Body of pancreas (tissue), 4 donors: ENCODE measurements at regions not wholly inside any gene's neighbourhood (a gene's known extent, or its start where the extent isn't known, plus 50 kb on each side); places are given as distances from the start of the nearest gene placed in this dataset.

Experiments
- ATAC-seq: fragments of 150-250 bp; one replicate; pipeline ENCODE4 v1.9.1; 2016
- DNase-seq, 4 donors: peaks; one replicate each; pipeline ENCODE4 v3.0.0-alpha.2; 2019
- H3K27ac ChIP-seq, 4 donors: fragments of 200-600 bp; sonication (generic); 1 replicate in 3 of 4; 2 replicates in 1 of 4; pipeline versions ENCODE4 v1.5.1 to v1.6.1; 2016 to 2019; ENCODE audit warnings: mild to moderate bottlenecking in 1 of 4, mixed read lengths in 1 of 4, moderate library complexity in 1 of 4
- H3K27me3 ChIP-seq, 2 donors: fragments of 200-600 bp; sonication (generic); one replicate each; pipeline ENCODE4 v1.6.0; 2016; ENCODE audit warnings: mild to moderate bottlenecking in 1 of 2
- H3K36me3 ChIP-seq, 2 donors: fragments of 200-600 bp; sonication (generic); replicated peaks in 1 of 2; 2 replicates each; pipeline ENCODE4 v1.5.1; 2016; ENCODE audit warnings: low read depth in 2 of 2; ENCODE audit not compliant: insufficient read depth in 1 of 2
- H3K4me1 ChIP-seq: fragments of 200-600 bp; sonication (generic); one replicate; pipeline ENCODE4 v1.6.0; 2016
- H3K4me3 ChIP-seq, 2 donors: fragments of 200-600 bp; sonication (generic); 1 replicate in 1 of 2; 2 replicates in 1 of 2; pipeline ENCODE4 v1.5.1; 2016 to 2019
- H3K9me3 ChIP-seq, 3 donors: fragments of 200-600 bp; sonication (generic); 1 replicate in 2 of 3; 2 replicates in 1 of 3; pipeline ENCODE4 v1.5.1; 2016
- POLR2A ChIP-seq, 3 donors: fragments of 450-650 bp; IDR thresholded peaks; one replicate each; pipeline ENCODE4 v1.6.1; 2016; ENCODE audit warnings: antibody characterized with exemption in 3 of 3, mild to moderate bottlenecking in 2 of 3
- WGBS, 2 donors: methylation state at CpG; one replicate each; pipeline ENCODE4 v1.1.5; 2017; 5-methylcytosine and 5-hydroxymethylcytosine counted together
- intact Hi-C: fragments of 100-400 bp; cut with DNase I; formaldehyde crosslinking; loops from one replicate; pipeline ENCODE4 v1.15.1; 2023
- TF ChIP-seq, protein P1 (sequence below), 7 experiments: fragments of 450-650 bp in 4 of 7; fragments of 200-600 bp in 3 of 7; sonication (generic) in 3 of 7; IDR thresholded peaks; one replicate each; pipeline ENCODE4 v1.5.1; 2016 to 2019; ENCODE audit warnings: antibody characterized with exemption in 7 of 7

DNA sequence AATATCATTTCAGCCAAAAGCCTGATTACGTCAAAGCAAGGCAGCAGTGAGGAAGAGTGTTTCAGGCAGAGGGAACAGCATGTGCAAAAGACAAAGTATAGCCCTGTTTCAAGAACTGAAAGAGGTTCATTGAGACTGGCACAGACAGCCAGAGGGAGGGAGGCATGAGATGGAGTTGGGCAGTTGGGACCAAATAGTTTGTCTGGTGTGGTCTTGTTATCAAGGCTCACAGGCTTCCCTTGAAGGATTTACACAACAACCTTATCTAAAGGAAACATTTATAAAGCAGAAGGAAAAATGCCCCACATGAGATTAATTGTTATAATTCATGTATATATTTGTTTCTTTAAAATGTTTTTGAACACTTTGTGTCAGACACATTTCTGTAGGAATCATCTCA, 253.3 kb downstream of the DMAC1 start:
- no peak for ATAC-seq
- Histone ChIP-seq H3K4me3 (no peak overlapping the region), H3K36me3 (no peaks in the 10 kb centered on the region), H3K9me3 (no peaks in the 10 kb centered on the region), H3K27me3 (no peaks in the 10 kb centered on the region), H3K4me1 (no peaks in the 10 kb centered on the region), H3K27ac (no peak overlapping the region)
- 0 to 90% methylated on average over 1 of the region's 1 CpG for WGBS, 2 donors
- intact Hi-C loops, result no loop called here
- TF ChIP-seq, protein P1, sequence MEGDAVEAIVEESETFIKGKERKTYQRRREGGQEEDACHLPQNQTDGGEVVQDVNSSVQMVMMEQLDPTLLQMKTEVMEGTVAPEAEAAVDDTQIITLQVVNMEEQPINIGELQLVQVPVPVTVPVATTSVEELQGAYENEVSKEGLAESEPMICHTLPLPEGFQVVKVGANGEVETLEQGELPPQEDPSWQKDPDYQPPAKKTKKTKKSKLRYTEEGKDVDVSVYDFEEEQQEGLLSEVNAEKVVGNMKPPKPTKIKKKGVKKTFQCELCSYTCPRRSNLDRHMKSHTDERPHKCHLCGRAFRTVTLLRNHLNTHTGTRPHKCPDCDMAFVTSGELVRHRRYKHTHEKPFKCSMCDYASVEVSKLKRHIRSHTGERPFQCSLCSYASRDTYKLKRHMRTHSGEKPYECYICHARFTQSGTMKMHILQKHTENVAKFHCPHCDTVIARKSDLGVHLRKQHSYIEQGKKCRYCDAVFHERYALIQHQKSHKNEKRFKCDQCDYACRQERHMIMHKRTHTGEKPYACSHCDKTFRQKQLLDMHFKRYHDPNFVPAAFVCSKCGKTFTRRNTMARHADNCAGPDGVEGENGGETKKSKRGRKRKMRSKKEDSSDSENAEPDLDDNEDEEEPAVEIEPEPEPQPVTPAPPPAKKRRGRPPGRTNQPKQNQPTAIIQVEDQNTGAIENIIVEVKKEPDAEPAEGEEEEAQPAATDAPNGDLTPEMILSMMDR (IDR thresholded peaks at IDR 0.05), result no peak
- no peak for TF ChIP-seq POLR2A (IDR thresholded peaks at IDR 0.05)
- DNase-seq, result no peak

DNA sequence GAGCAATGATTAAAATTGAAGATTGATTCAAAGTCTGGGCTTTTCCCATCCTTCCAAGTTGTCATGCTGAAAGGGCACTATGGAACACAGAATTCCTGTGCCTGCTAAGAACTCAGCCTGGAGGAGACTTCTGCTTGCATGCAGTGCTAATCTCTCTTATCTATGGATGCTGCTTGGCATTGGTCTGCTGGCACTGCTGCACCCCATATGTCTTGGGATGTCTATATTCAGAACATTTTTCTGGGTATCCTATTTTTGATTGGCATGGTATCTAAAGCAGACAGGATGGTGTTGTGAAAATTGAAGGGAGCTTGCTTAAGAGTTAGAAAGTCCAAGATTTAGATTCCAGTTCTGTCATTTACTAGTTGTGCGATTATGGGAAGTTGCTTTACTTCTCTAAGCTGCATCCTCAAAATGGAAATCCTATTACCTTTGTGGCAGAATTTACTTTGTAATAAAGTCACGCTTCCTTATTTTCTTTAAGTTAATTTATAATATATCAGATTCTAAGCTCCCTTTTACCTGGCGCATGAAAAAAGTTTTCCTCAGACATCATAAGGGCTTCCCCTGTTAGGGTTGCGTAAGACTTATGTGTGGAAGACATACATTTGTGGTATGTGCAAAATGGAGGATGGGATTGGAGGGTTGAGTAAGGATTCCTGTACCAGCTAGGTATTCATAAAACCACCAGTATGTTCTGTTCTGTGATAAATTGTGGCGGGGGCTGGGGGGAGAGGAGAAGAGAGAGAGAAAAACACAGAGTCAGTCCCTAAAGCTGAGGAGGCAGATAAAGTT, 254.0 kb downstream of the DMAC1 start:
- Histone ChIP-seq H3K4me1 (no peaks in the 10 kb centered on the region), H3K27me3 (no peaks in the 10 kb centered on the region), H3K4me3 (no peak overlapping the region), H3K27ac (no peak overlapping the region), H3K9me3 (no peaks in the 10 kb centered on the region), H3K36me3 (no peaks in the 10 kb centered on the region)
- TF ChIP-seq, protein P1 (IDR thresholded peaks at IDR 0.05), result no peak
- no peak for TF ChIP-seq POLR2A (IDR thresholded peaks at IDR 0.05)
- 88 to 91% methylated on average over 5 of the region's 5 CpGs for WGBS, 2 donors
- intact Hi-C loops, result no loop called here
- DNase-seq, result no peak
- no peak for ATAC-seq

DNA sequence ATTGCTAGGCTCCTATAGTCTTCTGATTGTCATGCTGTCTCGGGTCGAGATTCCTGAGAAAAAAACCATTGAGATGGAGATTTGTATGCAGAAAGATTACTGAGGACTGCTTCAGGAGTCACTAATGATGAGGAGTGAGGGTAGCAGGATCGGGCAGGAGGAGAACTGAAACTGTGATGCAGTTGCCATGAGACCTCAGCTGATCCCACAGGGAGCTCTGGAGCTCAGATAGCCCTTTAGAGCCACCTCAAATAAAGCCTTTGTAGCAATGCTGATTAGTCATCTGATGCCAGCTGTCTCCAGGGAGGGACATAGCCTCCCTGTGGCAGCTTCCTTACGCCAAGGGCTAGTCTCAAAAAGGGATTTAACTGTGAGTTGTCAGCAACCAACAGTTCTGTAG, 256.9 kb downstream of the DMAC1 start:
- DNase-seq (no peak), ATAC-seq (no peak)
- Histone ChIP-seq H3K4me3 (no peak overlapping the region), H3K27ac (no peak overlapping the region), H3K36me3 (no peaks in the 10 kb centered on the region), H3K9me3 (no peaks in the 10 kb centered on the region), H3K27me3 (no peaks in the 10 kb centered on the region), H3K4me1 (no peaks in the 10 kb centered on the region)
- intact Hi-C loops, result no loop called here
- TF ChIP-seq, protein P1 (IDR thresholded peaks at IDR 0.05), result no peak
- no peak for TF ChIP-seq POLR2A (IDR thresholded peaks at IDR 0.05)
- 59 to 61% methylated on average over 4 of the region's 4 CpGs for WGBS, 2 donors

DNA sequence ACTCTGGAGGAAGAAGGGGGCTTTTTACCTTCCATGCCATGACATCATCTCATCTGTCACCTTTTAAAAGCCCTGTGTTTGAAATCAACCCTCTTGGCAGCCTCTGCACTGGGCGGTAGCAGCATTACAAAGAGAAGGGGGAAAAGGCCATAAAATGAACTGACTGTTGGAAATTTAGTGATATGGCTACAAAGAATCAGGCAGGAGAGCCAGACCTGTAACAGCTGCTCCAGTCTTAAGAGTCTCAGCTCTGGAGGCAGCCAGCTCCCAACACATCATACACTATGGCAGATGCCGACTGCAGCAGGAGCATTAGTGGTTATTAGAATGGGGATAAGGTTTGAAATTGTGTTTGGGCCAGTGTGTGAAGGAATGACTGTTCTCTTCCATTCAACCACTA, 257.5 kb downstream of the DMAC1 start:
- no peak for ATAC-seq
- TF ChIP-seq, protein P1 (IDR thresholded peaks at IDR 0.05), result no peak
- TF ChIP-seq POLR2A (IDR thresholded peaks at IDR 0.05), result no peak
- intact Hi-C loops, result no loop called here
- no peaks in the 10 kb centered on the region for H3K9me3 ChIP-seq
- no peak for DNase-seq
- no peak overlapping the region for H3K27ac ChIP-seq
- no peaks in the 10 kb centered on the region for H3K27me3 ChIP-seq
- no peak overlapping the region for H3K4me3 ChIP-seq
- no peaks in the 10 kb centered on the region for H3K4me1 ChIP-seq
- no peaks in the 10 kb centered on the region for H3K36me3 ChIP-seq
- 87 to 88% methylated on average over 2 of the region's 2 CpGs for WGBS, 2 donors
